Left colon (tissue), 2 donors: ENCODE measurements at regions not wholly inside any gene's neighbourhood (a gene's known extent, or its start where the extent isn't known, plus 50 kb on each side); places are given as distances from the start of the nearest gene placed in this dataset.
A peak's percentile ranks its signal among the peaks of the same experiment; 100 is the strongest.
"Not testable (repeated sequence)": the region's sequence is repeated elsewhere in the genome, so short reads cannot be mapped to it uniquely, and the experiment has no call there.

ENCODE experiments used
- ATAC-seq: fragments of 200-7000 bp; cut with Tn5 transposase; one replicate; pipeline ENCODE4 v1.9.1; 2020; ENCODE audit warnings: mild to moderate bottlenecking, moderate library complexity
- DNase-seq, 2 donors: peaks; one replicate each; pipeline ENCODE4 v3.0.0-alpha.2; 2020
- intact Hi-C, 2 donors: fragments of 100-400 bp; cut with DNase I in 1 of 2; cut with micrococcal nuclease in 1 of 2; formaldehyde crosslinking; loops; one replicate each; pipeline versions ENCODE4 v1.11.2 to v1.14.0; 2022; cut with DNase I, micrococcal nuclease
- donor health status: DM: no; HTN: no; CAD: no.
- donor health status: DM: yes; HTN: yes; CAD: no.

GRCh38 chr9:129548571-129549135 is 72.2 kb downstream of the C9orf50 start:
- intact Hi-C loops = no loop called here
- DNase-seq = no peak

GRCh38 chr9:129547869-129548570 is 72.9 kb downstream of the C9orf50 start:
- DNase-seq = no peak
- no peak for ATAC-seq
- intact Hi-C loops = no loop called here

More at GRCh38 chr9:129548571-129549135, 72.2 kb downstream of the C9orf50 start:
- ATAC-seq = no peak

GRCh38 chr9:129547063-129547462 is 73.8 kb downstream of the C9orf50 start:
- DNase-seq (no peak), ATAC-seq (no peak)
- intact Hi-C loops = no loop called here

- intact Hi-C loops, ATAC-seq, DNase-seq: not testable (repeated sequence)
Observed at GRCh38 chr9:129545876-129546275, 75.0 kb downstream of the C9orf50 start.

- DNase-seq (no peak), ATAC-seq (no peak)
- intact Hi-C loops = no loop called here
Observed at GRCh38 chr9:129544761-129545160, 76.1 kb downstream of the C9orf50 start.

- no peak for ATAC-seq
Observed at GRCh38 chr9:129542741-129543140, 78.2 kb downstream of the C9orf50 start.

GRCh38 chr9:129541270-129541669 is 79.6 kb downstream of the C9orf50 start:
- no peak for DNase-seq

More at GRCh38 chr9:129542741-129543140, 78.2 kb downstream of the C9orf50 start:
- intact Hi-C loops = no loop called here
- DNase-seq = no peak

GRCh38 chr9:129539446-129539845 is 81.5 kb downstream of the C9orf50 start:
- intact Hi-C loops = no loop called here
- ATAC-seq (no peak), DNase-seq (no peak)

More at GRCh38 chr9:129541270-129541669, 79.6 kb downstream of the C9orf50 start:
- ATAC-seq = no peak
- intact Hi-C loops = no loop called here

- DNase-seq, ATAC-seq, intact Hi-C loops: not testable (repeated sequence)
Observed at GRCh38 chr9:129531860-129532402, 89.0 kb downstream of the C9orf50 start.

GRCh38 chr9:129527955-129528354 is 92.9 kb downstream of the C9orf50 start:
- intact Hi-C loops, DNase-seq, ATAC-seq: not testable (repeated sequence)

- DNase-seq (no peak), ATAC-seq (no peak)
- intact Hi-C loops = no loop called here
Observed at GRCh38 chr9:129525656-129526196, 95.2 kb downstream of the C9orf50 start.

- no peak for ATAC-seq
- intact Hi-C loops = no loop called here
- DNase-seq = no peak
Observed at GRCh38 chr9:129524582-129525270, 96.2 kb downstream of the C9orf50 start.

- no peak for DNase-seq
- ATAC-seq = no peak
- intact Hi-C loops = no loop called here
Observed at GRCh38 chr9:129523943-129524581, 96.8 kb downstream of the C9orf50 start.

- ATAC-seq (no peak), DNase-seq (no peak)
- intact Hi-C loops = no loop called here
Observed at GRCh38 chr9:129522351-129522750, 98.5 kb downstream of the C9orf50 start.

- intact Hi-C loops = no loop called here
Observed at GRCh38 chr9:129520082-129520481, 100.8 kb downstream of the C9orf50 start.

GRCh38 chr9:129518074-129518473 is 102.8 kb downstream of the C9orf50 start:
- intact Hi-C loops = no loop called here
- ATAC-seq (no peak), DNase-seq (no peak)

More at GRCh38 chr9:129520082-129520481, 100.8 kb downstream of the C9orf50 start:
- ATAC-seq (no peak), DNase-seq (no peak)

GRCh38 chr9:129517006-129517405 is 103.9 kb downstream of the C9orf50 start:
- no peak for ATAC-seq
- DNase-seq = no peak
- intact Hi-C loops = no loop called here

GRCh38 chr9:129514891-129515290 is 106.0 kb downstream of the C9orf50 start:
- DNase-seq (no peak), ATAC-seq (peak; percentile 49)
- intact Hi-C loops = no loop called here

- intact Hi-C loops = no loop called here
- no peak for ATAC-seq
- DNase-seq = no peak
Observed at GRCh38 chr9:129514497-129514867, 106.4 kb downstream of the C9orf50 start.
